MCF 10A (cell line): ENCODE measurements at regions not wholly inside any gene's neighbourhood (a gene's known extent, or its start where the extent isn't known, plus 50 kb on each side); places are given as distances from the start of the nearest gene placed in this dataset.

ENCODE experiments used
- BruUV-seq: library from RNA; stranded (reverse); fragments of 400-500 nt; replicated peaks from 2 replicates; lab custom pipeline; 2021; lab: Mats Ljungman, UMichigan
- CTCF ChIA-PET: fragments of 300-600 bp; sonication (Branson Sonifier 250); formaldehyde crosslinking; extraction: SDS; loops from one replicate; lab custom pipeline; 2021; ENCODE audit warnings: antibody characterized with exemption, inconsistent platforms; lab: Yijun Ruan, JAX
- POLR2A ChIA-PET: fragments of 300-600, 350-650 bp; sonication (Branson Sonifier 250); formaldehyde crosslinking; extraction: SDS; loops from one replicate; lab custom pipeline; 2020; ENCODE audit warnings: antibody characterized with exemption, inconsistent platforms; lab: Yijun Ruan, JAX
- DNase-seq: peaks from one replicate; pipeline ENCODE4 v3.0.0-alpha.2; 2018; ENCODE audit not compliant: unreplicated experiment
- H3K27ac Mint-ChIP-seq: one replicate; pipeline ENCODE4 v1.8.0; 2022; ENCODE audit warnings: mild to moderate bottlenecking, low read depth, mixed read lengths; ENCODE audit not compliant: unreplicated experiment
- H3K27me3 Mint-ChIP-seq: one replicate; pipeline ENCODE4 v1.8.0; 2022; ENCODE audit warnings: mixed read lengths; ENCODE audit not compliant: insufficient read depth, unreplicated experiment
- H3K36me3 Mint-ChIP-seq: one replicate; pipeline ENCODE4 v1.8.0; 2022; ENCODE audit warnings: mild to moderate bottlenecking, moderate library complexity, mixed read lengths; ENCODE audit not compliant: insufficient read depth, unreplicated experiment
- H3K4me1 Mint-ChIP-seq: one replicate; pipeline ENCODE4 v1.8.0; 2022; ENCODE audit warnings: mixed read lengths; ENCODE audit not compliant: insufficient read depth, unreplicated experiment
- H3K4me3 Mint-ChIP-seq: one replicate; pipeline ENCODE4 v1.8.0; 2022; ENCODE audit warnings: mild to moderate bottlenecking, moderate library complexity, mixed read lengths; ENCODE audit not compliant: unreplicated experiment
- H3K9me3 Mint-ChIP-seq: one replicate; pipeline ENCODE4 v1.8.0; 2022; ENCODE audit warnings: mixed read lengths; ENCODE audit not compliant: unreplicated experiment
- intact Hi-C: fragments of 100-400 bp; cut with micrococcal nuclease; formaldehyde crosslinking; loops from 2 replicates; pipeline ENCODE4 v1.14.1; 2022
- TF ChIP-seq, protein P1 (sequence below): fragments of 200-600 bp; IDR thresholded peaks from one replicate; pipeline ENCODE4 v1.8.0; 2022; ENCODE audit warnings: antibody characterized with exemption, mild to moderate bottlenecking; ENCODE audit not compliant: unreplicated experiment

DNA sequence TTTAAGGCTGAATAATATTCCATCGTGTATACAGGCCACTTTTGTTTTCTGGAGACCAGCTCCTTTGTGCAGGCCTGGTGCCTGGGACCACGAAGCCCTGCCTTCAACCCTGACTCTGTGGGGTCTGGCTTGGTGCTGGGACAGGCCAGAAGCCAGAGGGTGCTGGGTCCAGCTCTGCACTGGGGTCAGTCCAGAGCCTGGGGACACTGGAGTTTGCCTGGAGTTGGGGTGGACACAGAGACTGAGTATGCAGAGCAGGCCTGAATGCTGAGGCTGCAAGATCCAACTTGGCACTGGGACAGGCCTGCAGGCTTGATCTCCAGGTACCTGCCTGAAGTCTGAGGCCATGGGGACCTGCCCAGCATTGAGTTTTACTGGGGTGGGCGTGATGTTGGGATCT is 558.8 kb upstream of the CNTNAP2 start:
- Mint-ChIP-seq H3K4me3 (no peak overlapping the region), H3K4me1 (no peaks in the 10 kb centered on the region), H3K36me3 (no peaks in the 10 kb centered on the region), H3K27me3 (no peaks in the 10 kb centered on the region), H3K27ac (no peak overlapping the region), H3K9me3 (no peaks in the 10 kb centered on the region)
- POLR2A ChIA-PET: no interaction called here
- CTCF ChIA-PET: no interaction called here
- intact Hi-C loops: no loop called here
- no peak for DNase-seq
- TF ChIP-seq, protein P1, sequence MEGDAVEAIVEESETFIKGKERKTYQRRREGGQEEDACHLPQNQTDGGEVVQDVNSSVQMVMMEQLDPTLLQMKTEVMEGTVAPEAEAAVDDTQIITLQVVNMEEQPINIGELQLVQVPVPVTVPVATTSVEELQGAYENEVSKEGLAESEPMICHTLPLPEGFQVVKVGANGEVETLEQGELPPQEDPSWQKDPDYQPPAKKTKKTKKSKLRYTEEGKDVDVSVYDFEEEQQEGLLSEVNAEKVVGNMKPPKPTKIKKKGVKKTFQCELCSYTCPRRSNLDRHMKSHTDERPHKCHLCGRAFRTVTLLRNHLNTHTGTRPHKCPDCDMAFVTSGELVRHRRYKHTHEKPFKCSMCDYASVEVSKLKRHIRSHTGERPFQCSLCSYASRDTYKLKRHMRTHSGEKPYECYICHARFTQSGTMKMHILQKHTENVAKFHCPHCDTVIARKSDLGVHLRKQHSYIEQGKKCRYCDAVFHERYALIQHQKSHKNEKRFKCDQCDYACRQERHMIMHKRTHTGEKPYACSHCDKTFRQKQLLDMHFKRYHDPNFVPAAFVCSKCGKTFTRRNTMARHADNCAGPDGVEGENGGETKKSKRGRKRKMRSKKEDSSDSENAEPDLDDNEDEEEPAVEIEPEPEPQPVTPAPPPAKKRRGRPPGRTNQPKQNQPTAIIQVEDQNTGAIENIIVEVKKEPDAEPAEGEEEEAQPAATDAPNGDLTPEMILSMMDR: no peak
- no TSS peak for BruUV-seq

DNA sequence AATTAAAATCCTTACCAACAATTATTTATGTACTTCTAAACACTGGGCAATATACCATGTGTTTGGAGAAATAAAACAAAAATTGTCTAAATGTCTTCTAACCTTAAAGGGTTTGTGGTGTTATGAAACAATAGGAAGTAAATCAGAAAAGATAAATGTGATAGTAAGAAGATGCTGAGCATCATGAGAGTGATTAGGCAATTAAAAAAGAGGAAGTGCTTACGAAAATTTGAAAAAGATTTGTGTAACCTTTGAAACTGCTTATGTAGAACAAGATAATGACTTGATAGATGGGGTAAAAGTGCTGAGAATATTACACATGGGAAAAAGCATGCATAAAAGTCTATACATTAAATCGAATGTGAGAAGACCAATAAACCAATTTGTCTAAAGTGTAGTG is 573.4 kb upstream of the CNTNAP2 start:
- Mint-ChIP-seq H3K36me3 (no peaks in the 10 kb centered on the region), H3K4me1 (no peaks in the 10 kb centered on the region), H3K27me3 (no peaks in the 10 kb centered on the region), H3K27ac (no peak overlapping the region), H3K9me3 (peaks cover 7% of the 10 kb centered on the region), H3K4me3 (no peak overlapping the region)
- no peak for DNase-seq
- ChIA-PET POLR2A (interaction anchor here (0.6 kb wide), 1 partner anchor 325 kb away, joined by 3 read pairs; no protein-coding TSS in a partner anchor), CTCF (interaction anchor here (0.7 kb wide), 1 partner anchor 40 kb away, joined by 3 read pairs; no protein-coding TSS in a partner anchor)
- BruUV-seq: no TSS peak
- intact Hi-C loops: no loop called here
- TF ChIP-seq, protein P1: no peak

DNA sequence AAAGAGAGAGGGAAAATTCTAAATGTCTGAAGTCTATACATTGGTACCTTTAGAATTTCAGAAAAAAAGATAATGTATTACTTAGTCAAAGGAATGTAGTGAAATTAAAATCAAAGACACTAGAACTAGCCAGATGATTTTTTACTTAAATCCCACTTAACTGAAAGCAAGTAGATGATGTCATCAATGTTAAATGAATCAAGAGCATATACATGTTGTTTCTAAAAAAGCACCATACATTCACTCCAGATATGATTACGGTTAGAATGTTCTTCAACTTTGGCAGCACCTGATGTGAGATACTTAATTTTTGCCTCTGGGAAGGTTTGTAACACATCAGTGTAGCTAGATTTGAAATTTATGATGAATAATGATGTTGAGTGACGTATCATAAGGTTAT is 576.7 kb upstream of the CNTNAP2 start:
- ChIA-PET POLR2A (no interaction called here), CTCF (no interaction called here)
- no peaks in the 10 kb centered on the region for H3K4me1 Mint-ChIP-seq
- H3K4me3 Mint-ChIP-seq: no peak overlapping the region
- TF ChIP-seq, protein P1: no peak
- intact Hi-C loops: no loop called here
- H3K36me3 Mint-ChIP-seq: no peaks in the 10 kb centered on the region
- H3K9me3 Mint-ChIP-seq: no peaks in the 10 kb centered on the region
- no peaks in the 10 kb centered on the region for H3K27me3 Mint-ChIP-seq
- no TSS peak for BruUV-seq
- no peak for DNase-seq
- H3K27ac Mint-ChIP-seq: no peak overlapping the region

DNA sequence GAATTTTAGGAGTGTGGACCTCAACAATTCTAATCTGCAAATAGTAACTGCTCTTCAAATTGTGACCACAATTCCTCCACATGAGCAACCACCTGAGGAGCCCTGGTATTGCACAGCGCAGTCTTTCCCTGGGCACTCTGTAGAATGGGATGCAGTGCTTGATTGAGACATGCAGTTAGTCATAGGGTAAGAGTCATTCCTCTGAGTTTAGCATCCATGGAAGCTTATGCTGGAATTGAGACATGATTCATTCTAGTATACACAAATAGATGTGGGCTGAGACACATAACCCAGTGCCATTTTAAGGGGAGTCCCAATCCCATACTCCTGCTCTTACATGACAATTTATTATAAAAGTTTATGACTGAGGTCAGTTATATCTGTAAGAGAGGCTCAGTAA is 582.3 kb upstream of the CNTNAP2 start:
- Mint-ChIP-seq H3K36me3 (no peaks in the 10 kb centered on the region), H3K4me1 (no peaks in the 10 kb centered on the region), H3K4me3 (no peak overlapping the region), H3K27me3 (no peaks in the 10 kb centered on the region), H3K27ac (no peak overlapping the region), H3K9me3 (no peaks in the 10 kb centered on the region)
- CTCF ChIA-PET: interaction anchor here (0.6 kb wide), 2 partner anchors 222 to 859 kb away, joined by 3 read pairs; no protein-coding TSS in a partner anchor
- peak; percentile 58 for DNase-seq
- TF ChIP-seq, protein P1: no peak
- intact Hi-C loops: no loop called here
- POLR2A ChIA-PET: no interaction called here
- BruUV-seq: no TSS peak
